Trophoblast cell (in vitro differentiated cells and primary cell): ENCODE measurements at regions not wholly inside any gene's neighbourhood (a gene's known extent, or its start where the extent isn't known, plus 50 kb on each side); places are given as distances from the start of the nearest gene placed in this dataset.

Experiments used
- DNase-seq, 2 donors: peaks; one replicate each; pipeline ENCODE4 v3.0.0-alpha.2; 2016
- H2AFZ ChIP-seq: 2 replicates; pipeline ENCODE4 v1.6.1; 2013; ENCODE audit warnings: low read length, moderate library complexity, mild to moderate bottlenecking; ENCODE audit not compliant: insufficient read depth, poor library complexity
- H2AK5ac ChIP-seq: 2 replicates; pipeline ENCODE4 v1.6.1; 2013; ENCODE audit warnings: mild to moderate bottlenecking, low read length
- H2BK120ac ChIP-seq: 2 replicates; pipeline ENCODE4 v1.6.1; 2013; ENCODE audit warnings: low read length, mild to moderate bottlenecking, moderate library complexity; ENCODE audit not compliant: insufficient read depth, poor library complexity
- H2BK12ac ChIP-seq: 2 replicates; pipeline ENCODE4 v1.6.1; 2013; ENCODE audit warnings: mild to moderate bottlenecking, low read length, moderate library complexity
- H2BK5ac ChIP-seq: 2 replicates; pipeline ENCODE4 v1.6.1; 2013; ENCODE audit warnings: low read length, low read depth, moderate library complexity, mild to moderate bottlenecking; ENCODE audit not compliant: poor library complexity
- H3K14ac ChIP-seq: 2 replicates; pipeline ENCODE4 v1.6.1; 2013; ENCODE audit warnings: mild to moderate bottlenecking, low read length
- H3K18ac ChIP-seq: 2 replicates; pipeline ENCODE4 v1.6.1; 2013; ENCODE audit warnings: mild to moderate bottlenecking, low read length
- H3K23ac ChIP-seq: 2 replicates; pipeline ENCODE4 v1.6.1; 2013; ENCODE audit warnings: low read length
- H3K27ac ChIP-seq: 2 replicates; pipeline ENCODE4 v1.5.1; 2013; ENCODE audit warnings: low read depth, mild to moderate bottlenecking, inconsistent platforms, low read length, moderate library complexity
- H3K27me3 ChIP-seq: 2 replicates; pipeline ENCODE4 v1.6.1; 2013; ENCODE audit warnings: inconsistent platforms, mild to moderate bottlenecking, low read length, moderate library complexity; ENCODE audit not compliant: insufficient read depth
- H3K36me3 ChIP-seq, 2 experiments: 1 replicate in 1 of 2; 2 replicates in 1 of 2; pipeline ENCODE4 v1.6.1; 2013; ENCODE audit warnings: low read length in 2 of 2, mild to moderate bottlenecking in 2 of 2, moderate library complexity in 1 of 2; ENCODE audit not compliant: insufficient read depth in 2 of 2, control insufficient read depth in 1 of 2
- H3K4ac ChIP-seq: 2 replicates; pipeline ENCODE4 v1.6.1; 2013; ENCODE audit warnings: low read depth, mild to moderate bottlenecking, low read length, moderate library complexity
- H3K4me1 ChIP-seq, 2 experiments: 1 replicate in 1 of 2; 2 replicates in 1 of 2; pipeline ENCODE4 v1.6.1; 2013; ENCODE audit warnings: low read length in 2 of 2, mild to moderate bottlenecking in 2 of 2, moderate library complexity in 1 of 2; ENCODE audit not compliant: insufficient read depth in 2 of 2, control insufficient read depth in 1 of 2
- H3K4me2 ChIP-seq: 2 replicates; pipeline ENCODE4 v1.6.1; 2013; ENCODE audit warnings: inconsistent platforms, mild to moderate bottlenecking, low read length, moderate library complexity
- H3K4me3 ChIP-seq: 2 replicates; pipeline ENCODE4 v1.5.1; 2013; ENCODE audit warnings: mild to moderate bottlenecking, low read depth, low read length, inconsistent platforms
- H3K79me1 ChIP-seq: one replicate; pipeline ENCODE4 v1.6.1; 2013; ENCODE audit warnings: low read length
- H3K79me2 ChIP-seq: 2 replicates; pipeline ENCODE4 v1.6.1; 2013; ENCODE audit warnings: low read length, mild to moderate bottlenecking; ENCODE audit not compliant: control insufficient read depth, insufficient read depth, poor library complexity
- H3K9ac ChIP-seq: 2 replicates; pipeline ENCODE4 v1.6.1; 2013; ENCODE audit warnings: mild to moderate bottlenecking, low read length
- H3K9me3 ChIP-seq: 2 replicates; pipeline ENCODE4 v1.6.1; 2013; ENCODE audit warnings: low read depth, mild to moderate bottlenecking, control low read depth, inconsistent platforms, low read length; ENCODE audit not compliant: insufficient read depth
- H4K12ac ChIP-seq: 2 replicates; pipeline ENCODE4 v1.6.1; 2013; ENCODE audit warnings: low read depth, mild to moderate bottlenecking, low read length, moderate library complexity
- H4K8ac ChIP-seq: 2 replicates; pipeline ENCODE4 v1.6.1; 2013; ENCODE audit warnings: low read depth, mild to moderate bottlenecking, low read length, moderate library complexity
- H4K91ac ChIP-seq: one replicate; pipeline ENCODE4 v1.6.1; 2013; ENCODE audit warnings: low read depth, mild to moderate bottlenecking, low read length, moderate library complexity
- WGBS: extraction: QIAGEN DNeasy Blood & Tissue Kit; methylation state at CpG from one replicate; pipeline ENCODE4 v1.1.7; 2013; ENCODE audit warnings: missing lambda C conversion rate; ENCODE audit not compliant: insufficient read length, insufficient coverage; ENCODE audit errors: extremely low coverage; 5-methylcytosine and 5-hydroxymethylcytosine counted together

GRCh38 chr17:53141731-53142130, 681.0 kb upstream of the KIF2B start:
- Histone ChIP-seq H3K79me2 (no peaks in the 10 kb centered on the region), H3K4me2 (no peak overlapping the region), H4K91ac (no peak overlapping the region), H3K9ac (no peak overlapping the region), H3K9me3 (no peaks in the 10 kb centered on the region), H3K23ac (no peak overlapping the region), H4K12ac (no peak overlapping the region), H2AK5ac (no peak overlapping the region), H3K27me3 (no peaks in the 10 kb centered on the region), H4K8ac (no peak overlapping the region), H3K36me3 (no peaks in the 10 kb centered on the region), H2BK5ac (no peak overlapping the region), H3K18ac (no peak overlapping the region), H3K79me1 (no peaks in the 10 kb centered on the region), H3K4ac (no peak overlapping the region), H3K4me1 (no peaks in the 10 kb centered on the region), H3K27ac (no peak overlapping the region), H2BK120ac (no peak overlapping the region), H3K4me3 (no peak overlapping the region), H2BK12ac (no peak overlapping the region), H3K14ac (no peak overlapping the region), H2AFZ (no peak overlapping the region)
- no CpG with 5 or more reads among the region's 3 CpGs for WGBS
- DNase-seq = no peak

DNA sequence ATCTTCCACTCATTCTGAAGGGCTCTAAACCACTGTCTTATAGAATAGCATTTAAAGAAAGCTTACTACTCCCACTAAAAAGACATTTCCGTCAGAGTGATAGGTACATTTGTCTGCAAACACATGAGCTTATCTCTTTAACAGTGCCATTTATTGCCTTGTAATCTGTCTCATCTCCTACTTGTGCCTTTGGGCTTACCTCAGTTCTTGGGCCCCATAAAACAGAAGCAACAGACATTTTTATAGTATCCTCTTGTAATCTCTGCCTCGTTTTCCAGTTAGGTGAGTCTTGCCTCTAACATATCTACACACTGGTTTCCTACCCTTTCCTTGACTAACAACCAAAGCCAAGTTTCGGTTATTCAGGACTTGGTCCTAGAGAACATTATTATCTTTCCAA, 681.4 kb upstream of the KIF2B start:
- no peak overlapping the region for H3K18ac ChIP-seq
- no peak overlapping the region for H4K8ac ChIP-seq
- no peak overlapping the region for H4K12ac ChIP-seq
- no peak overlapping the region for H3K4me2 ChIP-seq
- no peaks in the 10 kb centered on the region for H3K4me1 ChIP-seq
- H3K23ac ChIP-seq = no peak overlapping the region
- H2AK5ac ChIP-seq = no peak overlapping the region
- no peaks in the 10 kb centered on the region for H3K9me3 ChIP-seq
- H3K36me3 ChIP-seq = no peaks in the 10 kb centered on the region
- H3K79me1 ChIP-seq = no peaks in the 10 kb centered on the region
- no peak overlapping the region for H2BK5ac ChIP-seq
- no peak overlapping the region for H3K9ac ChIP-seq
- H3K14ac ChIP-seq = no peak overlapping the region
- no peaks in the 10 kb centered on the region for H3K79me2 ChIP-seq
- no peak overlapping the region for H3K4me3 ChIP-seq
- no peak for DNase-seq
- H3K27ac ChIP-seq = no peak overlapping the region
- no CpG with 5 or more reads among the region's 3 CpGs for WGBS
- no peaks in the 10 kb centered on the region for H3K27me3 ChIP-seq
- no peak overlapping the region for H2AFZ ChIP-seq
- no peak overlapping the region for H2BK120ac ChIP-seq
- no peak overlapping the region for H4K91ac ChIP-seq
- no peak overlapping the region for H3K4ac ChIP-seq
- H2BK12ac ChIP-seq = no peak overlapping the region

DNA sequence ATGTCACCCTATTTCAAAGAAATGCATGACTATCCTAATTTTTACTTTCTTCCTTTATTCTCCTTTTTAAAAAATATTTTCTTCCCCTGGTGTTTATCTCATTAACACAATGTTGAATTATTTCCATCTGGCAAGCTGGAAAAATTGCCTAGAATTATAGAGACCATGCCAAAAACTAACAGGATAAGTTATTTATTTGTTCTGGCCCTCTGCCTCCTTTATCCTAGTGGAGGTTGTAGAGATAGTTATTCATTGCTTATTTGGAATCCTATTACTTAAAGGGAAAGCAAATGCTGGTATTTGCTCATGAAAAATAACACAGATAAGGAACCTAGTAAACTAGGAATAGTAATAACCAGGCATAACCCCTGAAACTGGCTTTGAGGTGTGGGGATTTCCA, 684.9 kb upstream of the KIF2B start:
- H3K9ac ChIP-seq = no peak overlapping the region

DNA sequence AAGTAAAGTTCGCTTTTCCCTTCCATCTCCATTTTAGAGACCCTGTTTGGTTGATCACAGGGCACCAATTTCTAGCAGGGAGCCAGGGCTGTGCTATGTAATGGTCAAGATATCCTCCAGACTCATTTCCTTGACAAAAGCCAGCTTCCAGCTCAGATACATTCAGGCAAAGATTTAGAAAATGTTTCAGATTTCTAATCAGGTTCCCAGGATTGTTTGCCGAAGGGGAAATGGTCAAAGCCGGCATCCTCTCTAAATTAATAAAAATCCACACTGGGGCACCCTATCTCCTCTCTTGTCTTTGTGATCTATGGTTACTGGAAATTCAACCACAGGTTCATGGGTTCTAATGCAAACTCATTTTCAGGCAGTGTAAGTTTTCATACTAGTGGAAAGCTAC, 686.8 kb upstream of the KIF2B start:
- Histone ChIP-seq H2AFZ (no peak overlapping the region), H3K9ac (no peak overlapping the region), H3K79me2 (no peaks in the 10 kb centered on the region), H3K4ac (no peak overlapping the region), H3K14ac (no peak overlapping the region), H3K27ac (no peak overlapping the region), H2BK12ac (no peak overlapping the region), H2BK120ac (no peak overlapping the region), H3K36me3 (no peaks in the 10 kb centered on the region), H3K9me3 (no peaks in the 10 kb centered on the region), H4K12ac (no peak overlapping the region), H3K4me2 (no peak overlapping the region), H4K91ac (no peak overlapping the region), H3K4me1 (no peaks in the 10 kb centered on the region), H2BK5ac (no peak overlapping the region), H3K27me3 (no peaks in the 10 kb centered on the region), H4K8ac (no peak overlapping the region), H3K79me1 (no peaks in the 10 kb centered on the region), H3K23ac (no peak overlapping the region), H3K4me3 (no peak overlapping the region), H3K18ac (no peak overlapping the region), H2AK5ac (no peak overlapping the region)
- DNase-seq = no peak
- WGBS = no CpG with 5 or more reads among the region's 3 CpGs

More for the DNA sequence above, 684.9 kb upstream of the KIF2B start:
- H3K36me3 ChIP-seq = no peaks in the 10 kb centered on the region
- no peak overlapping the region for H2AK5ac ChIP-seq
- H3K4me2 ChIP-seq = no peak overlapping the region
- no peaks in the 10 kb centered on the region for H3K79me2 ChIP-seq
- no peaks in the 10 kb centered on the region for H3K27me3 ChIP-seq
- H3K79me1 ChIP-seq = no peaks in the 10 kb centered on the region
- no peak overlapping the region for H3K14ac ChIP-seq
- H4K91ac ChIP-seq = no peak overlapping the region
- no peak overlapping the region for H2BK12ac ChIP-seq
- H3K23ac ChIP-seq = no peak overlapping the region
- H3K27ac ChIP-seq = no peak overlapping the region
- H3K4me3 ChIP-seq = no peak overlapping the region
- no peak for DNase-seq
- H3K18ac ChIP-seq = no peak overlapping the region
- no peaks in the 10 kb centered on the region for H3K9me3 ChIP-seq
- no peak overlapping the region for H4K12ac ChIP-seq
- no peak overlapping the region for H4K8ac ChIP-seq
- no peak overlapping the region for H2AFZ ChIP-seq
- H2BK5ac ChIP-seq = no peak overlapping the region
- H3K4ac ChIP-seq = no peak overlapping the region
- no peak overlapping the region for H2BK120ac ChIP-seq
- H3K4me1 ChIP-seq = no peaks in the 10 kb centered on the region

- Histone ChIP-seq H3K14ac (no peak overlapping the region), H3K9ac (no peak overlapping the region), H2BK120ac (no peak overlapping the region), H3K4ac (no peak overlapping the region), H3K4me3 (no peak overlapping the region), H3K4me2 (no peak overlapping the region), H2BK12ac (no peak overlapping the region), H4K8ac (no peak overlapping the region), H3K4me1 (no peaks in the 10 kb centered on the region), H3K79me2 (no peaks in the 10 kb centered on the region), H3K18ac (no peak overlapping the region), H4K12ac (no peak overlapping the region), H3K79me1 (no peaks in the 10 kb centered on the region), H4K91ac (no peak overlapping the region), H3K36me3 (no peaks in the 10 kb centered on the region), H2AFZ (no peak overlapping the region), H3K23ac (no peak overlapping the region), H2BK5ac (no peak overlapping the region), H3K27me3 (no peaks in the 10 kb centered on the region), H2AK5ac (no peak overlapping the region), H3K9me3 (no peaks in the 10 kb centered on the region), H3K27ac (no peak overlapping the region)
- no peak for DNase-seq
- no CpG with 5 or more reads among the region's 5 CpGs for WGBS
These were observed 688.2 kb upstream of the KIF2B start for GRCh38 chr17:53134548-53134947.
